ENCODE measurements at regions not wholly inside any gene's neighbourhood (a gene's known extent, or its start where the extent isn't known, plus 50 kb on each side); places are given as distances from the start of the nearest gene placed in this dataset.

GRCh38 chr4:184526228-184526627, 51.9 kb upstream of the IRF2 start:
- ATAC-seq (ENCODE audit: insufficient number of reproducible peaks, low FRiP score, low read depth) (no peak), DNase-seq (ENCODE audit: low spot score) (no peak)
- H3K9me3 ChIP-seq, result peaks cover 12% of the 10 kb centered on the region
- H3K36me3 ChIP-seq, result no peaks in the 10 kb centered on the region
- no peaks in the 10 kb centered on the region for H3K27me3 ChIP-seq (replicated peaks; ENCODE audit: insufficient read depth)
- H3K27ac ChIP-seq, result no peak overlapping the region
- no peaks in the 10 kb centered on the region for H3K4me1 ChIP-seq (ENCODE audit: control insufficient read depth in 1 of 2, low read depth in 2 of 2)
- no peak overlapping the region for H3K4me3 ChIP-seq
- TF ChIP-seq CTCF (IDR thresholded peaks at IDR 0.05), result no peak

All from thoracic aorta (tissue), 2 donors.